WTC11 (cell line): ENCODE measurements at regions not wholly inside any gene's neighbourhood (a gene's known extent, or its start where the extent isn't known, plus 50 kb on each side); places are given as distances from the start of the nearest gene placed in this dataset.

Experiments used
- CTCF ChIP-seq: fragments of 200-600 bp; IDR thresholded peaks from 2 replicates; pipeline ENCODE4 v1.8.0; 2022; ENCODE audit warnings: antibody characterized with exemption
- FOXK1 ChIP-seq: sonication (generic); formaldehyde crosslinking; IDR thresholded peaks from 2 replicates; pipeline ENCODE4 v1.8.0; 2022; ENCODE audit warnings: mild to moderate bottlenecking, moderate library complexity, missing genetic modification reagents
- MAX ChIP-seq: sonication (generic); formaldehyde crosslinking; IDR thresholded peaks from 2 replicates; pipeline ENCODE4 v1.8.0; 2022; ENCODE audit warnings: mild to moderate bottlenecking, missing genetic modification reagents
- NFE2L1 ChIP-seq: sonication (generic); formaldehyde crosslinking; IDR thresholded peaks from 2 replicates; pipeline ENCODE4 v1.8.1; 2023; ENCODE audit warnings: missing genetic modification reagents
- PRRX2 ChIP-seq: fragments of 250-450 bp; sonication (Bioruptor Pico); IDR thresholded peaks from 2 replicates; pipeline ENCODE4 v1.8.0; 2021; ENCODE audit warnings: mild to moderate bottlenecking
- TP53 ChIP-seq: sonication (generic); formaldehyde crosslinking; IDR thresholded peaks from 2 replicates; pipeline ENCODE4 v1.8.1; 2023; ENCODE audit warnings: mild to moderate bottlenecking, missing genetic modification reagents
- USF1 ChIP-seq: sonication (generic); formaldehyde crosslinking; IDR thresholded peaks from 2 replicates; pipeline ENCODE4 v1.8.0; 2022; ENCODE audit warnings: mild to moderate bottlenecking, missing genetic modification reagents
- ZMAT4 ChIP-seq: fragments of 250-450 bp; sonication (Bioruptor Pico); IDR thresholded peaks from 2 replicates; pipeline ENCODE4 v1.9.0; 2021; ENCODE audit warnings: mild to moderate bottlenecking
- ZNF121 ChIP-seq: sonication (generic); formaldehyde crosslinking; IDR thresholded peaks from 2 replicates; pipeline ENCODE4 v1.8.0; 2023; ENCODE audit warnings: missing genetic modification reagents
- ZNF416 ChIP-seq: fragments of 250-450 bp; sonication (Bioruptor Pico); IDR thresholded peaks from 2 replicates; pipeline ENCODE4 v1.9.0; 2021; ENCODE audit warnings: mild to moderate bottlenecking, inconsistent platforms
- ZNF512 ChIP-seq: sonication (generic); formaldehyde crosslinking; IDR thresholded peaks from 2 replicates; pipeline ENCODE4 v1.8.1; 2022; ENCODE audit warnings: missing genetic modification reagents, borderline replicate concordance

GRCh38 chr13:32881074-32881776 lies 135.0 kb upstream of the KL start:
- TF ChIP-seq CTCF (no peak), PRRX2 (no peak), ZNF121 (CRISPR knock-in tag) (no peak), ZMAT4 (CRISPR knock-in tag) (no peak), MAX (no peak), FOXK1 (CRISPR knock-in tag) (no peak), TP53 (no peak), ZNF512 (CRISPR knock-in tag) (no peak), NFE2L1 (CRISPR knock-in tag) (no peak), ZNF416 (CRISPR knock-in tag) (no peak), USF1 (no peak)
